LNCAP (cell line): ENCODE measurements at regions not wholly inside any gene's neighbourhood (a gene's known extent, or its start where the extent isn't known, plus 50 kb on each side); places are given as distances from the start of the nearest gene placed in this dataset.

Experiments
- TF ChIP-seq, protein P1 (sequence below): fragments of 450-650 bp; IDR thresholded peaks from 2 replicates; pipeline ENCODE4 v1.5.1; 2017; ENCODE audit warnings: mild to moderate bottlenecking

DNA sequence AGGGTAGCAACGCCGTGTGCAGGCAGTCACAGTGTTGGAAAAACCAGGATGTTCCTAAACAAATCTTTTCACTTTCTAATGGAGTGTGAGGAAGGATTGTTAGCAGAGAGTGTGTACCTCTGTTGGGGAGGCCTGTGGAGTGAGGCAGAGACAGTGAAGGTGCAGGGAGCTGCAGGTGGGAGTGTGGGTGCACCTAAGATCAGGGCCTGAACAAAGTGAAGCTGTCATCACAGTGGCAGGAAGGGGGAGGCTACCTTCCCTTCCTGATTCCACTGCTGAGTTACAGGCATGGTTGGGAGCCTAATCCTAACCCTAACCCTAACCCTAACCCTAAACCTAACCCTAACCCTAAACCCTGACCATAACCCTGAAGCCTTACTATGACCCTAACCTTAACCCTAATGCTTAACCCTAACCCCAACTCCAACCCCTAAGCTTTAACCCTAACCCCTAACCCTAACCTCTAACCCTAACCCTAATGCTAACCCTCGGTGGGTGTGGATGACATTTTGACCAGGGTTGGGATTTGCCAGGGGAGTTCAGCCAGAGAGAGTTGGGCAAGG is 158.8 kb upstream of the KLF6 start:
- TF ChIP-seq, protein P1, sequence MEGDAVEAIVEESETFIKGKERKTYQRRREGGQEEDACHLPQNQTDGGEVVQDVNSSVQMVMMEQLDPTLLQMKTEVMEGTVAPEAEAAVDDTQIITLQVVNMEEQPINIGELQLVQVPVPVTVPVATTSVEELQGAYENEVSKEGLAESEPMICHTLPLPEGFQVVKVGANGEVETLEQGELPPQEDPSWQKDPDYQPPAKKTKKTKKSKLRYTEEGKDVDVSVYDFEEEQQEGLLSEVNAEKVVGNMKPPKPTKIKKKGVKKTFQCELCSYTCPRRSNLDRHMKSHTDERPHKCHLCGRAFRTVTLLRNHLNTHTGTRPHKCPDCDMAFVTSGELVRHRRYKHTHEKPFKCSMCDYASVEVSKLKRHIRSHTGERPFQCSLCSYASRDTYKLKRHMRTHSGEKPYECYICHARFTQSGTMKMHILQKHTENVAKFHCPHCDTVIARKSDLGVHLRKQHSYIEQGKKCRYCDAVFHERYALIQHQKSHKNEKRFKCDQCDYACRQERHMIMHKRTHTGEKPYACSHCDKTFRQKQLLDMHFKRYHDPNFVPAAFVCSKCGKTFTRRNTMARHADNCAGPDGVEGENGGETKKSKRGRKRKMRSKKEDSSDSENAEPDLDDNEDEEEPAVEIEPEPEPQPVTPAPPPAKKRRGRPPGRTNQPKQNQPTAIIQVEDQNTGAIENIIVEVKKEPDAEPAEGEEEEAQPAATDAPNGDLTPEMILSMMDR, result no peak

DNA sequence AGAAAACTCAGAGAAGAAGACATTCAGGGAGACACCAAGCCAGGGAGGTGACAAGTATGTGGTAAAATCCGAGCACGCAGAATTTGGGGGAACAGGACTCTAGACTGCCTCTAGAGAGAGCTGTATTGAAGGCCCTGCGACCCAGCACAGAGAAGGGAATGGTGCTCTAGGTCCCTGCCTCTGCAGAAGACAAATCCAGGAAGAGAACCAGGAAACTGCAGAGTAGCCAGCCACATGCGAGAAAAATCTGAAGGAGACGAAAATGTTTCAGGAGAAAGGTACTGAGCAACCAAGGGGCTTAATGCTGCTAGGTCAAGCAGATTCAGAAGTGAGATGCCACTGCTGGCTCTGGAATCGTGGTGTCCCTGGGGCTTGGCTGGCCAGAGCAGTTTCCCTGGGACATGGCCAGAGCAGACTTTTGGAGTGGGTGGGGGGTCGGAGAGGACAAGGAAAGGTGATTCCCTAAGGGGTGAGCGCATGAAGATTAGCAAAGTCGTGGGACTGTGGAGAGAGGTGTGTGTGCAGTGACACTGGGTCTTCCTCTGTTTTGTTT is 158.0 kb upstream of the KLF6 start:
- TF ChIP-seq, protein P1, result no peak

DNA sequence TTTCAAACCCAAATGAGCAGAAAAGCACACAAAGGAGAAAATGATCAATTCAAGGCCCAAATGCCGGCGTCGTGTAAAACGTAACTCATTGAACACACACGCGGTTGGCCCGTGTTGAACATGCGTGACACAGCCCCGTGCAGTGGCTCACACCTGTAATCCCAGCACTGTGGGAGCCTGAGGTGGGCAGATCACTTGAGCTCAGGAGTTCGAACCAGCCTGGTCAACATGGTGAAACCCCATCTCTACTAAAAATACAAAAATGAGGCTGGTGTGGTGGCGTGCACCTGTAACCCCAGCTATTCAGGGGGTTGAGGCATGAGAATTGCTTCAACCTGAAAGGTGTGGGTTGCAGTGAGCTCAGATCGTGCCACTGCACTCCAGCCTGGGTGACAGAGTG is 156.7 kb upstream of the KLF6 start:
- TF ChIP-seq, protein P1, result no peak

DNA sequence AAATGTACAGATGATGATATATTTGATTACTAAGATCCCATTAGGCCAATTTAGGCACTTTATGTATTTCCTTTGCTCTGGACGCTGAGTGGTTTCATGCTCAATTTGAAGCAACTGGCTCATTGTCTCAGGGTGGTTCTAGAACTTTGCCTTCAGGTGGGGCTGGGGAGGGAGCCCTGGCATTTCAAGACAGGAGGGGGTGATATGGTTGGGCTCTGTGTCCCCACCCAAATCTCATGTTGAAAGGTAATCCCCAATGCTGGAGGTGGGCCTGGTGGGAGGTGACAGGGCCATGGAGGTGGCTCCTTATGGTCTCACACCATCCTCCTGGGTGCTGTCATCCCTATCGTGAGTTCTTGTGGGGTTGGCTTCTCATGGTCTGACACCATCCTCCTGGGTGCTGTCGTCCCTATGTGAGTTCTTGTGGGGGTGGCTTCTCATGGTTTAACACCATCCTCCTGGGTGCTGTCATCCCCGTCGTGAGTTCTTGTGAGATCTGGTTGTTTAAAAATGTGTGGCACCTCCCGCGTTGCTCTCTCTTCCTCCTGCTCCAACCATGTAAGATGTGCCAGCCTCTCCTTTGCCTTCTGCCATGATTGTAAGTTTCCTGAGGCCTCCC is 151.5 kb upstream of the KLF6 start:
- TF ChIP-seq, protein P1, result no peak

DNA sequence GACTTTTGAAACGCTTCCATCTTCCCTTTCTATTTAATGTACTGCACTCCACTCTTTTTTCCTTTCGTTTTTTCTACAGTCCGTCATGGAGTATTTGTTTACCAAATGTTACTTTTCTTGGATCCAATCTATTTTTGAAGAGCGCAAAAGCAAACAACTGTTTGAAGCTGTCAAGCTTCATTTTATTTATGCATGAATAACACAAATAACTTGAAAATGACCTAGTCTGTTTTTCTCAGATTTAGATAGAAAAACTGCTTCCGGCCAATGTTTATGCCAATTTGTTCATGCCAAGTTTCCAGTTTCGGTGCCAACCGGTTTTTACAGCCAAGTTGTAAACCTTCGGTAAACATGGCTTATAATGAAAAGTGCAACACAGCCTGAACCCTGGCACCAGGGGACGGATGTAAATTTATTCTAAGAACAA is 150.9 kb upstream of the KLF6 start:
- TF ChIP-seq, protein P1, result no peak

DNA sequence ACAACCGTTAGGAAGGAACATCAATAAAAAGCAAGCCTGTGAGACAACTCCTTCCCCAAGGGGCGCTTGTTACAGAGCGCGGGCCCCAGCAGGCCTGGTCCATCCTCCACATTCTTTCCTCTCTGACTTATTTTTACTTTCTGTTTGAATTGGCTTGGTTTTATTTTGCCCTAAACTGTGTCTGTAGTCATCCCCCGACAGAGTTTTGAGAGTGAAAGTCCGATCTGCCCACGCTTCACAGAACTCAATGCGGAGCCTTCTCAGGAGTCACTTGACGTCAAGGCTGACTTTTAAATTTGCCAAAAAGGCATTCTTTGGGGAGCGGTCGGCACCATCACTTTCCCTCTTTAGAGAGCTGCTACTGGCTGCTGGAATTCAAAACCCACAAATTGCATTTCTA is 150.1 kb upstream of the KLF6 start:
- TF ChIP-seq, protein P1, result no peak

DNA sequence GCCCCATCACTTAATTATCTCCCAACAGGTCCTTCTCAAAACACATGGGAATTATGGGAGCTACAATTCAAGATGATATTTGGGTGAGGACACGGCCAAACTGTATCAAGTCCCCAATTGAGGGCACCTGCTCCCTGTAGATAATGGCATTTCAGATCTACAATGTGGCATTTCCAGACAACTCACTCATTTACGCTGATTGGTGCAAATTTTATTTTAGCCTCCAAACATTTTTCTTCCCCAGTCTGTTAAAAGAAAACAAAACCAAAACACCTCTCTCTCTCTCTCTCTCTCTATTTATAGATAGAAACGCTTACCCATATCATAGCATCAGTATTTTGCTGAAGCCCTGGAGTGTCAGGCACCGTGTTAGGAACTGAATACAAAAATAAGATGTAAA is 148.7 kb upstream of the KLF6 start:
- TF ChIP-seq, protein P1, result no peak
